Upper lobe of left lung (tissue), 4 donors: ENCODE measurements at regions not wholly inside any gene's neighbourhood (a gene's known extent, or its start where the extent isn't known, plus 50 kb on each side); places are given as distances from the start of the nearest gene placed in this dataset.

Source experiments
- POLR2AphosphoS5 ChIP-seq, 2 donors: sonication (generic); formaldehyde crosslinking; IDR thresholded peaks; one replicate each; pipeline ENCODE4 v1.5.1; 2017; ENCODE audit warnings: antibody characterized with exemption in 2 of 2
- TF ChIP-seq, protein P1 (sequence below), 6 experiments: fragments of 450-650 bp in 4 of 6; fragments of 200-600 bp in 2 of 6; sonication (generic) in 2 of 6; IDR thresholded peaks; one replicate each; pipeline ENCODE4 v1.5.1; 2016 to 2019; ENCODE audit warnings: antibody characterized with exemption in 6 of 6

DNA sequence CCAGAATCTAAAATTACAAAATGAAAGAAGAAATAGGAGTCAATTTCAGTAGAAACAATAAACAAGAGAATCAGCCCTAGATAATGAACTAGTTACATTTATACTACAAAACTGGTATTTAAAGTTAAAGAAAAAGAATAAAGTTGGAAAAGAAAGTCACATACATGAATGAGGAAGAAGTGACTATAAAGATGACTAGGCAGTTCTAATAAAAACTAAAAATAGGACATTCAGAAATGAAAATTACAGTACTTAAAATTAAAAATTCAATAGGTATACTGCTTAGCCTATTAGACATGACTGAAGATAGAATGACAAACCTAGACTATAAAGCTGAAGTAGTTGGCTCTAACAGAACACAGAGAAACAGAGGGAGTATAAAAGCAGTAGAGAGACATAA, 108.8 kb downstream of the AHR start:
- TF ChIP-seq, protein P1, sequence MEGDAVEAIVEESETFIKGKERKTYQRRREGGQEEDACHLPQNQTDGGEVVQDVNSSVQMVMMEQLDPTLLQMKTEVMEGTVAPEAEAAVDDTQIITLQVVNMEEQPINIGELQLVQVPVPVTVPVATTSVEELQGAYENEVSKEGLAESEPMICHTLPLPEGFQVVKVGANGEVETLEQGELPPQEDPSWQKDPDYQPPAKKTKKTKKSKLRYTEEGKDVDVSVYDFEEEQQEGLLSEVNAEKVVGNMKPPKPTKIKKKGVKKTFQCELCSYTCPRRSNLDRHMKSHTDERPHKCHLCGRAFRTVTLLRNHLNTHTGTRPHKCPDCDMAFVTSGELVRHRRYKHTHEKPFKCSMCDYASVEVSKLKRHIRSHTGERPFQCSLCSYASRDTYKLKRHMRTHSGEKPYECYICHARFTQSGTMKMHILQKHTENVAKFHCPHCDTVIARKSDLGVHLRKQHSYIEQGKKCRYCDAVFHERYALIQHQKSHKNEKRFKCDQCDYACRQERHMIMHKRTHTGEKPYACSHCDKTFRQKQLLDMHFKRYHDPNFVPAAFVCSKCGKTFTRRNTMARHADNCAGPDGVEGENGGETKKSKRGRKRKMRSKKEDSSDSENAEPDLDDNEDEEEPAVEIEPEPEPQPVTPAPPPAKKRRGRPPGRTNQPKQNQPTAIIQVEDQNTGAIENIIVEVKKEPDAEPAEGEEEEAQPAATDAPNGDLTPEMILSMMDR (IDR thresholded peaks at IDR 0.05): no peak
- TF ChIP-seq POLR2AphosphoS5 (IDR thresholded peaks at IDR 0.05): no peak
